ENCODE measurements at regions not wholly inside any gene's neighbourhood (a gene's known extent, or its start where the extent isn't known, plus 50 kb on each side); places are given as distances from the start of the nearest gene placed in this dataset.

- TF ChIP-seq EZH2 (IDR thresholded peaks at IDR 0.05; ENCODE audit: borderline replicate concordance, insufficient read depth, low read depth, low read length, poor library complexity, severe bottlenecking): no peak
- TF ChIP-seq, protein P1, sequence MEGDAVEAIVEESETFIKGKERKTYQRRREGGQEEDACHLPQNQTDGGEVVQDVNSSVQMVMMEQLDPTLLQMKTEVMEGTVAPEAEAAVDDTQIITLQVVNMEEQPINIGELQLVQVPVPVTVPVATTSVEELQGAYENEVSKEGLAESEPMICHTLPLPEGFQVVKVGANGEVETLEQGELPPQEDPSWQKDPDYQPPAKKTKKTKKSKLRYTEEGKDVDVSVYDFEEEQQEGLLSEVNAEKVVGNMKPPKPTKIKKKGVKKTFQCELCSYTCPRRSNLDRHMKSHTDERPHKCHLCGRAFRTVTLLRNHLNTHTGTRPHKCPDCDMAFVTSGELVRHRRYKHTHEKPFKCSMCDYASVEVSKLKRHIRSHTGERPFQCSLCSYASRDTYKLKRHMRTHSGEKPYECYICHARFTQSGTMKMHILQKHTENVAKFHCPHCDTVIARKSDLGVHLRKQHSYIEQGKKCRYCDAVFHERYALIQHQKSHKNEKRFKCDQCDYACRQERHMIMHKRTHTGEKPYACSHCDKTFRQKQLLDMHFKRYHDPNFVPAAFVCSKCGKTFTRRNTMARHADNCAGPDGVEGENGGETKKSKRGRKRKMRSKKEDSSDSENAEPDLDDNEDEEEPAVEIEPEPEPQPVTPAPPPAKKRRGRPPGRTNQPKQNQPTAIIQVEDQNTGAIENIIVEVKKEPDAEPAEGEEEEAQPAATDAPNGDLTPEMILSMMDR (IDR thresholded peaks at IDR 0.05): no peak
These were observed 228.4 kb downstream of the SEC16B start for GRCh38 chr1:177741476-177741875.

Data from B cell (primary cell).